HAP-1 (cell line): ENCODE measurements at regions not wholly inside any gene's neighbourhood (a gene's known extent, or its start where the extent isn't known, plus 50 kb on each side); places are given as distances from the start of the nearest gene placed in this dataset.
A peak's percentile ranks its signal among the peaks of the same experiment; 100 is the strongest.
"Not testable (repeated sequence)": the region's sequence is repeated elsewhere in the genome, so short reads cannot be mapped to it uniquely, and the experiment has no call there.

Experiments used
- DNase-seq, 2 experiments: peaks; one replicate each; pipeline ENCODE4 v3.0.0-alpha.2; 2016 to 2020; ENCODE audit warnings: low spot score in 2 of 2
- H3K27me3 ChIP-seq: fragments of 250-450 bp; sonication (Bioruptor Pico); 2 replicates; pipeline ENCODE4 v1.5.1; 2020; ENCODE audit warnings: low read depth, mild to moderate bottlenecking, moderate library complexity
- H3K36me3 ChIP-seq: fragments of 250-450 bp; sonication (Bioruptor Pico); replicated peaks from 2 replicates; pipeline ENCODE4 v1.5.1; 2020; ENCODE audit warnings: mild to moderate bottlenecking
- H3K4me1 ChIP-seq: fragments of 250-450 bp; sonication (Bioruptor Pico); 2 replicates; pipeline ENCODE4 v1.5.1; 2020; ENCODE audit warnings: mild to moderate bottlenecking
- H3K4me3 ChIP-seq: fragments of 250-450 bp; sonication (Bioruptor Pico); 2 replicates; pipeline ENCODE4 v1.5.1; 2020; ENCODE audit warnings: mild to moderate bottlenecking, moderate library complexity
- H3K9me3 ChIP-seq: fragments of 250-450 bp; sonication (Bioruptor Pico); 2 replicates; pipeline ENCODE4 v1.5.1; 2020; ENCODE audit warnings: mild to moderate bottlenecking, moderate library complexity
- in situ Hi-C: fragments of 300-500 bp; cut with MboI; formaldehyde crosslinking; loops from 3 replicates; pipeline ENCODE4 v1.14.3; 2020; ENCODE audit warnings: low sequenced_read_pairs, inconsistent platforms, mixed read lengths

DNA sequence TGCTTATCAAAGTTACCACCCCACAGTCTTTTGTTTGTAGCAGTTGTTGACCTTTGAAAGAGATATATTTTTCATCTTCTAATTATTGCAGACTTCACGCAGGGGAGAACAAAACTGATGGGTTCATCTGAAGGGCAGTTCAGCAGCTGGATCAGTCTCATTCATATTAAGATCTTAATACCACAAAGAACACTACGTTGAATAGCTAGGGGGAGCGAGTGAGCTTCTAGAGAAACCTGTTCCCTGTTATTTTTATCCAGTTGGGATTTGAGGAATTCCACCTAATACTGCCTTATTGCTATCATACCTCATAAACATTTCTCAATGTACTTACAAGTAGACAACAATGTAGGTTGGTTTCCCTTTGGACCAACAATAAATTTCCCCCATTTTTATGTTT lies 306.1 kb upstream of the KIF2B start:
- no peaks in the 10 kb centered on the region for H3K4me1 ChIP-seq
- H3K27me3 ChIP-seq, result no peaks in the 10 kb centered on the region
- no peak overlapping the region for H3K4me3 ChIP-seq
- H3K9me3 ChIP-seq, result no peaks in the 10 kb centered on the region
- no peaks in the 10 kb centered on the region for H3K36me3 ChIP-seq
- DNase-seq, result peak; percentile 33 to 44
- in situ Hi-C loops, result no loop called here

DNA sequence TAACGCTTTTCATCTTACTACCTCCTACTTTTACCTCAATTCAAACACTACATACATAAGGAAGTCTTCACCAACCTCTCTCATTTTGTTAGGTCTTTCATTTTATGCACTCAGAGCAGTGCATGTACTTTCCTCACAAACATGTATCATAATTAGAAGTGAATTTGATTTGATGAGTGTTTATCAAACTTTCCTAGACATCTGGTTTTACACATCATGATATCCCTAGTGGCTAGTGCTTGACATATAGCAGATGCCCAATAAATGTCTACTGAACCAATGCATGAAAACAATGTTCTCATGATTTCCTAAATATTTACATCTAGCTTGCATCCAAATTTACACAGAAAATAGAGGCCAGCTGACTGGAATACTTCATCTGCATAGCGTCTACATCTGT lies 323.4 kb upstream of the KIF2B start:
- Histone ChIP-seq H3K4me1 (no peaks in the 10 kb centered on the region), H3K9me3 (no peaks in the 10 kb centered on the region), H3K27me3 (no peaks in the 10 kb centered on the region), H3K36me3 (no peaks in the 10 kb centered on the region), H3K4me3 (no peak overlapping the region)
- in situ Hi-C loops, result no loop called here
- DNase-seq, result no peak

DNA sequence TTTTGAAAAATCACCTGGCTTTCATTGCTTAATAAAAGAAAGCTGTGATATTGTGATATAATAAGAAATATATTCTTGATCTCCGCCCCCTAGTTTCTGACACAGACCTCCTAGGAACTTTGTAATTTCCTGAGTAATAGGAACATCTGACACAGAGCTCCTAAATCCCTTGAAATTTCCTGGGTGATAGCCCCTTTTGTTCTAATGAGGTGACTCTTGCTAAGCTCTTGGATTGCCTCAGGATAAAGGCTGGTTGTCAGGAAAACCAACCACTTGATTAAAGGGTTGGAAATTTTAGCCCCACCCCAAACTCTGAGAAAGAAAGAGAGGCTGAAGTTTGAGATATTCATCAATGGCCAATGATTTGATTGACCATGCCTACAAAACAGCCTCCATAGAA lies 326.4 kb upstream of the KIF2B start:
- H3K4me3 ChIP-seq, result no peak overlapping the region
- in situ Hi-C loops, result no loop called here
- no peaks in the 10 kb centered on the region for H3K4me1 ChIP-seq
- no peak for DNase-seq
- H3K27me3 ChIP-seq, result no peaks in the 10 kb centered on the region
- no peaks in the 10 kb centered on the region for H3K36me3 ChIP-seq
- no peaks in the 10 kb centered on the region for H3K9me3 ChIP-seq

DNA sequence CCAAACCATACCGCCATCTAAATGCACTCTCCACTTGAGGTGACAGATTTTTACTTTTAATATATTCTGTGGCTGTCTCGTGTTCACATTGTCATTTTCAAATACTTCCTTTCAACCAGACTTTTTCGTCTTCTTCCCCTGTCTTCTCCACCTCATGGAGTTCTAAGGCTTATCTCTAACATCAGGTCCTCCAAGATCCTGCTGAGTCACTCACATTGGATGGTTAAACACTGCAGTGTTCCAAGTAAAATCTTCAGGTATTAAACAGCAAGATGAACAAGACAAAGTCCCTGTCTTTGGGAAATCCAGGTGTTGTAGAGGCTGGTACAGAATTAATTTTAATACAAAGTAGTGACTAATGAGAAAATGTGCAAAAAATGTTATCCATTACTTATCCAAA lies 330.2 kb upstream of the KIF2B start:
- in situ Hi-C loops, result no loop called here
- no peaks in the 10 kb centered on the region for H3K27me3 ChIP-seq
- H3K36me3 ChIP-seq, result no peaks in the 10 kb centered on the region

DNA sequence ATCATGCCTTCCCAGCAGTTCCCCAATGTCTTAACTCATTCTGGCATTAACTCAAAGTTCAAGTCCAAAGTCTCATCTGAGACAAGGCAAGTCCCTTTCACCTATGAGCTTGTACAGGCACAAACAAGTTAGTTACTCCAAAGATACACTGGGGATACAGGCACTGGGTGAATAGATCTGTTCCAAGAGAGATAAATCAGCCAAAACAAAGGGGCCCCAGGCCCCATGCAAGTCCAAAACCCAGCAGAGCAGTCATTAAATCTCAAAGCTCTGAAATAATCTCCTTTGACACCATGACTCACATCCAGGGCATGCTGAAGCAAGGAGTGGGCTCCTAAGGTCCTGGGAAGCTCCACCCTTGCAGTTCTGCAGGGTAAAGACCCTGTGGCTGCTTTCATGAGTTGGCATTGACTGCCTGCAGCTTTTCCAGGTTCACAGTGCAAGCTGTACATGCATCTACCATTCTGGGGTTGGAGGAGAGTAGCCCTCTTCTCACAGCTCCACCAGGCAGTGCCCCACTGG lies 332.2 kb upstream of the KIF2B start:
- no peaks in the 10 kb centered on the region for H3K4me1 ChIP-seq
- no peaks in the 10 kb centered on the region for H3K9me3 ChIP-seq
- no peak for DNase-seq
- no peaks in the 10 kb centered on the region for H3K27me3 ChIP-seq
- in situ Hi-C loops, result no loop called here
- no peak overlapping the region for H3K4me3 ChIP-seq
- no peaks in the 10 kb centered on the region for H3K36me3 ChIP-seq

More for the DNA sequence above, 330.2 kb upstream of the KIF2B start:
- Histone ChIP-seq H3K4me3 (no peak overlapping the region), H3K4me1 (no peaks in the 10 kb centered on the region), H3K9me3 (no peaks in the 10 kb centered on the region)
- no peak for DNase-seq

DNA sequence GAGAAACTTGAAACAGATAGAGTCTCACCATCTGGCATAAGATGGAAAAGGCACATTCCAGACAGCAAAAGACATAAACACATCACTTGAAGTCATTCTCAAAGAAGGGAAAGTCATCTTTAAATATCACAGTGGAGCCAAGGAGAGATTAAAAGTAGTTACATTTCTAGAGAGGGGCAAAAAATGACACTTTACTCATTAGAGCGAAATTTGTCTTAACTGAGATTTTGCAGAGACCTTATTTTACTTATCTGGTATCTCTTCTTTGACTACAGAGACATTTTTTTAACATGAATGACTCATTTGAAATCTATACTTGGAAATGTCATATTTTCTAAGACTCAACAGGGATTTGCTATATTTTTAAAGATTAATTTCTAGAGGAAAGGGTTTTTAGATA lies 339.0 kb upstream of the KIF2B start:
- DNase-seq, result no peak
- H3K4me3 ChIP-seq, result no peak overlapping the region
- in situ Hi-C loops, result no loop called here
- no peaks in the 10 kb centered on the region for H3K9me3 ChIP-seq
- H3K4me1 ChIP-seq, result no peaks in the 10 kb centered on the region
- H3K36me3 ChIP-seq, result no peaks in the 10 kb centered on the region
- no peaks in the 10 kb centered on the region for H3K27me3 ChIP-seq

DNA sequence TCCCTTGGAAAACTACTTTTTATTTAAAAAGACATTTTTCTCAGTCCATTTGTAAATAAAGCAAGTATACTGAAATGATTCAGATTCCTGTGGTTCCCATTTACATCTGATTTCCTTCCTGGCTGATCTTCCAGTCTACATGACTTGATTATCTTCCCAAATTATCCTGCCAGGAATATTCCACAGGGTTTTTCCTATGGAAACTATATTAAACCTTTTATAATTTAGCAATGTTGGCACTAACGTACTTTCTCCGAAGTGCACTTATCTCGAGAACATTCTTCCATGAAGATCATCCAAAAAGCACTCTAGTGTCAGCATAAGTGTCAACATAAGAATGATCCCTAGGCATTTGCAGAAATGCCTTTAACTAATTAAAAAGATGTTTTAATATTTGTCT lies 347.7 kb upstream of the KIF2B start:
- Histone ChIP-seq H3K4me3 (no peak overlapping the region), H3K36me3 (no peaks in the 10 kb centered on the region), H3K27me3 (no peaks in the 10 kb centered on the region), H3K9me3 (no peaks in the 10 kb centered on the region), H3K4me1 (no peaks in the 10 kb centered on the region)
- in situ Hi-C loops, result no loop called here
- no peak for DNase-seq

DNA sequence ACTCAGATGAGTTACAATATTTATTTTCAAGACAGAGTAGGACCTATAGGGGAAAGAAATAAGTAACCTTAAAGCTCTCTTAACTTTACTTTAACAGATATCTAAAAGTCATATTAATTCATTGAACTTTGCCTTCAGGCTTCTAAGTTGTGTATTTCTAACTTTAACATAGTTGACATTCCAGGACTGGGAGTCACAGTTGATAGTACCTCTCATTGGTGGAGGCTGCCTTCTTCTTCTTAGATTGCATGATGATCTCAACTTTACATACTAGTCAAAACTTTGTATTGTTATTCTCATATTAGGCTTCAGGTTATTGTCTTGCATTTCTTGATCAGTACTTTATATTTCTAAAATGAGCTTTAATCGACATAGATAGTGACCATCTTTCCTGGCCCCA lies 350.1 kb upstream of the KIF2B start:
- DNase-seq, result no peak
- no peaks in the 10 kb centered on the region for H3K4me1 ChIP-seq
- H3K36me3 ChIP-seq, result no peaks in the 10 kb centered on the region
- no peak overlapping the region for H3K4me3 ChIP-seq
- H3K9me3 ChIP-seq, result no peaks in the 10 kb centered on the region
- H3K27me3 ChIP-seq, result no peaks in the 10 kb centered on the region
- in situ Hi-C loops, result no loop called here

DNA sequence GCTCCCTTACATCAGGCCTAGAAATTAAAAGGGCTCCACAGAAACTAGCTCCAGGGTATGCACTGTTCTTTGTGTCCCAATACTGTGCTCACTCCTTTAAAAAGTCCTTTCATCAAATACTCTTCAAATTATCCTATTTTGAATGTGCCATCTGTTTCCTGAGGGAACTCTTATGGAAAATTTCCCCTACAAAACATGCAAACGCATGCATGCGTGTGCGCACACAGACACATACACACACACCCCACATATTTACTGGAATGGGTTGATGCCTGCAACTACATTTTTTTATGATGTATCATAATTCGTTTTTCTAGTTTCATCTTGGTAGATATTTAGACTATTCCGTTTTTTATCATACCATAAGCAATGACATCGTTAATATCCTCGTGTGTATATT lies 351.2 kb upstream of the KIF2B start:
- Histone ChIP-seq H3K27me3 (no peaks in the 10 kb centered on the region), H3K9me3 (no peaks in the 10 kb centered on the region), H3K4me3 (no peak overlapping the region), H3K36me3 (no peaks in the 10 kb centered on the region), H3K4me1 (no peaks in the 10 kb centered on the region)
- DNase-seq, result no peak
- in situ Hi-C loops, result no loop called here

DNA sequence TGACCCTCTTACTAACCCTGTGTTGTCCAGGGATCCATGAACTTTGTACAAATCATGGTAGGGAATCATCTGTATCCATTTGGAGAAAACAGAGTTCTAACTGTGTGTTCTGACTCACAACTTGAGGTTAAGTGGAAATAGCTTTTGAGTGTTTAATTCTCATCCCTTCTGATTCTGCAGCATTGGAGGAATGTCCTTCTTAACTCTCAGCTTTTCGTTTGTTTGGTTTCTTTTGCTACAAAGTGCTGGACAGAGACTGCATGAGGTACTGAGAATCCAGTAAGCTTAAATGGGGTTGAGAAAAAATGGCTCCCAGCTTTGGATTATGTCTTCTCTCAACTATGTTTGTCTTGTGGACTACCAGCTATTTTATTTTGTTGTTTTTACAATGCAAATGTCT lies 352.1 kb upstream of the KIF2B start:
- H3K27me3 ChIP-seq, result no peaks in the 10 kb centered on the region
- no peak overlapping the region for H3K4me3 ChIP-seq
- no peaks in the 10 kb centered on the region for H3K9me3 ChIP-seq
- no peak for DNase-seq
- in situ Hi-C loops, result no loop called here
- H3K36me3 ChIP-seq, result no peaks in the 10 kb centered on the region
- no peaks in the 10 kb centered on the region for H3K4me1 ChIP-seq

DNA sequence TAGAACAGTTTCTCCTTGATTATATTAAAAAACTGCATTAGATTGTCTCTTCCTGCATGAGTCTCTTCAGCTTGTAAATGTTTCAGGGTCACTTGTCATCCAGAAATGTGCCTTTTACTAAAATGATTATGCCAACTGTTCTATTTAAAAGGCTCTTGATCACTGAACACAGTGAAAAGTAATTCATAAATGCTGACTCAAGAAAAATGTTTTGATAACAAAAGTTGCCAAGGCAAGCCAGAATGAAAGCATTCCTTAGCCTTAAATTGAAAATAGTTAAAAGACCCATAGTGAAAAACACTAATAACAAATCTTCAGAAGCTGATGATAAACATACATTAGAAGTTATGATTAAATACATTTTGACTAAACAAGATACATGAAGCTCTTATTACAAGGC lies 356.0 kb upstream of the KIF2B start:
- H3K4me3 ChIP-seq, result no peak overlapping the region
- no peaks in the 10 kb centered on the region for H3K27me3 ChIP-seq
- no peaks in the 10 kb centered on the region for H3K9me3 ChIP-seq
- in situ Hi-C loops, result no loop called here
- DNase-seq, result no peak
- no peaks in the 10 kb centered on the region for H3K36me3 ChIP-seq
- H3K4me1 ChIP-seq, result no peaks in the 10 kb centered on the region

DNA sequence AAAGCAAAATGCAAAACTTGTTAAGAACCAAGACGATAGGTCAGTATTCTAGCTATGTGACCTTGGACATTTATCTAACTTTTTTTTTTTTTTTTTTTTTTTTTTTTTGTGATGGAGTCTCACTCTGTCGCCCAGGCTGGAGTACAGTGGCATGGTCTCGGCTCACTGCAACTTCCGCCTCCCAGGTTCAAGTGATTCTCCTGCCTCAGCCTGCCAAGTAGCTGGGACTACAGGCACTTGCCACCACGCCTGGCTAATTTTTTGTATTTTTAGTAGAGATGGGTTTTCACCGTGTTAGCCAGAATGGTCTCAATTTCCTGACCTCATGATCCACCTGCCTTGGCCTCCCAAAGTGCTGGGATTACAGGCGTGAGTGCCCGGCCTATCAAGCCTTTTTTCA lies 358.3 kb upstream of the KIF2B start:
- H3K27me3 ChIP-seq, in situ Hi-C loops, DNase-seq, H3K36me3 ChIP-seq, H3K4me3 ChIP-seq, H3K4me1 ChIP-seq, H3K9me3 ChIP-seq: not testable (repeated sequence)

DNA sequence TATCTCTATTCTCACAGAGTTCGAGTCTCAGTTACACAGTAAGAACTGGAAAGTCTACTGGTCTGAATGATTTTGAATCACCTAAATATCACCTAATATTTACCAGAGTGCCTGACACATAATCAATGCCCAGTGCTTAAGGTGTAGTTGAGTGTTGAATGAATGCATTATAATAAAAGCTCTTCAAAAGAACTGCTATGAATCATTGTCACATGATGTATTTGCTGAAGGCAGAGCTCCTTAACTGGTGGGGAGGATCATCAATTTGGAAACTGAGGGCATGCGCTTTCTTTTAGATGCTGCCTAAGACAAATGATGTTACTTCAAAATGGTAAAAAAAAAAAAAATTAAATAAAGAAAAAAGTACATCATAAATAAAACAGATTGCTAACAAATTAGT lies 359.4 kb upstream of the KIF2B start:
- DNase-seq, result no peak
- Histone ChIP-seq H3K9me3 (no peaks in the 10 kb centered on the region), H3K27me3 (no peaks in the 10 kb centered on the region), H3K36me3 (no peaks in the 10 kb centered on the region), H3K4me3 (no peak overlapping the region), H3K4me1 (no peaks in the 10 kb centered on the region)
- in situ Hi-C loops, result no loop called here

DNA sequence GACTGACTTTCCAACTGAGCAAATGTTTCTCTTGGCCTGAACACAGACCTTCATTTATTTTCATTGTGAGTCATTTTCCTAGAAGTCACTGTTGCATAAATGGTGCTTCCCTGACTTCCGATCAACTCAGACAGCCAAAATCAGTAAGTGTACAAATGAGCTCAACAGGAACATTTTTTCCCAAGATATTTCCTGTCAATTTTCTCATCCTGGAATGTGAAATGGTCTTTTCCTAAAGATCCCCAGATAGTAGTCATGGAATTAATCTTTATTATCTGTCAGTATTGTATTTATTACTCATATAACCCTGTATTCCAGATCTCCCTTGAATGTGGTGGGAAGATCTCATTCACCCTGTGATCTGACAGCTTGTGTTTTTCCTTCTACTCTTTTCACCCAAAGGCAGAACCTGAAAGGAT lies 360.3 kb upstream of the KIF2B start:
- Histone ChIP-seq H3K4me1 (no peaks in the 10 kb centered on the region), H3K36me3 (no peaks in the 10 kb centered on the region), H3K9me3 (no peaks in the 10 kb centered on the region), H3K4me3 (no peak overlapping the region), H3K27me3 (no peaks in the 10 kb centered on the region)
- DNase-seq, result no peak
- in situ Hi-C loops, result no loop called here

DNA sequence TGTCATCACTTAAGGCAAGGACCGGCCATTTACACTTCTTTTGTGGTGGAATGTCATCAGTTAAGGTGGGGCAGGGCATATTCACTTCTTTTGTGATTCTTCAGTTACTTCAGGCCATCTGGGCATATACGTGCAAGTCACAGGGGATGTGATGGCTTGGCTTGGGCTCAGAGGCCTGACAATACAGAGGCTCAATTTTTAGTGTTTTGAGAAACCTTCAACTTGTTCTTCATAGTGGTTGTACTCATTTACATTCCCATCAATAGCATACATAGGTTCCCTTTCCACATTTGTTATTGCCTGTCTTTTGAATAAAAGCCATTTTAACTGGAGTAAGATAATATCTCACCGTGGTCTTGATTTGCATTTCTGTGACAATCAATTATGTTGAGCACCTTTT lies 366.8 kb upstream of the KIF2B start:
- H3K27me3 ChIP-seq, H3K36me3 ChIP-seq, H3K4me3 ChIP-seq, in situ Hi-C loops, H3K9me3 ChIP-seq: not testable (repeated sequence)
- peaks cover 13% of the 10 kb centered on the region for H3K4me1 ChIP-seq
- peak; percentile 21 to 73 for DNase-seq
